SK-N-SH treated with all-trans-retinoic acid at 6 μM for 48 hours (cell line): ENCODE measurements at regions not wholly inside any gene's neighbourhood (a gene's known extent, or its start where the extent isn't known, plus 50 kb on each side); places are given as distances from the start of the nearest gene placed in this dataset.

Experiments used
- ATAC-seq: fragments of 200-7000 bp; cut with Tn5 transposase; 3 replicates; pipeline ENCODE4 v1.9.1; 2020; ENCODE audit warnings: mild to moderate bottlenecking, moderate library complexity
- ARNTL ChIP-seq: fragments of 450-650 bp; formaldehyde crosslinking; IDR thresholded peaks from 2 replicates; pipeline ENCODE4 v1.5.0; 2020; ENCODE audit warnings: low read depth, mild to moderate bottlenecking, moderate library complexity, borderline replicate concordance
- BACH2 ChIP-seq: fragments of 250-450 bp; sonication (Bioruptor Pico); IDR thresholded peaks from 2 replicates; pipeline ENCODE4 v1.9.0; 2021; ENCODE audit warnings: mild to moderate bottlenecking, borderline replicate concordance
- CREB5 ChIP-seq: fragments of 250-450 bp; sonication (Bioruptor Pico); IDR thresholded peaks from 2 replicates; pipeline ENCODE4 v1.5.1; 2020; ENCODE audit warnings: low read depth, mild to moderate bottlenecking, moderate library complexity
- CSDC2 ChIP-seq: fragments of 250-450 bp; sonication (Bioruptor Pico); IDR thresholded peaks from 2 replicates; pipeline ENCODE4 v1.5.0; 2020; ENCODE audit warnings: mild to moderate bottlenecking, moderate library complexity
- CSRNP3 ChIP-seq: fragments of 250-450 bp; sonication (Bioruptor Pico); IDR thresholded peaks from 2 replicates; pipeline ENCODE4 v1.5.1; 2021; ENCODE audit warnings: mild to moderate bottlenecking, moderate library complexity
- ESRRG ChIP-seq: fragments of 250-450 bp; sonication (Bioruptor Pico); IDR thresholded peaks from 2 replicates; pipeline ENCODE4 v1.6.1; 2021; ENCODE audit warnings: mild to moderate bottlenecking
- GLIS3 ChIP-seq: fragments of 250-450 bp; sonication (Bioruptor Pico); IDR thresholded peaks from 2 replicates; pipeline ENCODE4 v1.5.0; 2020; ENCODE audit warnings: mild to moderate bottlenecking, moderate library complexity
- ISL1 ChIP-seq: fragments of 250-450 bp; sonication (Bioruptor Pico); IDR thresholded peaks from 2 replicates; pipeline ENCODE4 v2.1.2; 2022; ENCODE audit warnings: mild to moderate bottlenecking, moderate library complexity
- OSR1 ChIP-seq: fragments of 250-450 bp; sonication (Bioruptor Pico); IDR thresholded peaks from 2 replicates; pipeline ENCODE4 v1.8.0; 2022; ENCODE audit warnings: moderate library complexity, mild to moderate bottlenecking, inconsistent platforms
- PATZ1 ChIP-seq: fragments of 250-450 bp; sonication (Bioruptor Pico); IDR thresholded peaks from 2 replicates; pipeline ENCODE4 v1.8.0; 2020; ENCODE audit warnings: mild to moderate bottlenecking, moderate library complexity, borderline replicate concordance
- PPARA ChIP-seq: fragments of 250-450 bp; sonication (Bioruptor Pico); IDR thresholded peaks from 2 replicates; pipeline ENCODE4 v1.5.0; 2020; ENCODE audit warnings: mild to moderate bottlenecking, borderline replicate concordance
- RARB ChIP-seq: fragments of 250-450 bp; sonication (Bioruptor Pico); IDR thresholded peaks from 2 replicates; pipeline ENCODE4 v1.8.0; 2021; ENCODE audit warnings: mild to moderate bottlenecking, moderate library complexity
- SNAI2 ChIP-seq: fragments of 250-450 bp; sonication (Bioruptor Pico); IDR thresholded peaks from 2 replicates; pipeline ENCODE4 v1.5.0; 2020; ENCODE audit warnings: mild to moderate bottlenecking, moderate library complexity
- TCF4 ChIP-seq: fragments of 250-450 bp; sonication (Bioruptor Pico); IDR thresholded peaks from 2 replicates; pipeline ENCODE4 v1.8.0; 2021; ENCODE audit warnings: mild to moderate bottlenecking, moderate library complexity, borderline replicate concordance
- TOX ChIP-seq: fragments of 250-450 bp; sonication (Bioruptor Pico); IDR thresholded peaks from 2 replicates; pipeline ENCODE4 v1.8.0; 2021; ENCODE audit warnings: mild to moderate bottlenecking, moderate library complexity, borderline replicate concordance
- TSHZ2 ChIP-seq: fragments of 250-450 bp; sonication (Bioruptor Pico); IDR thresholded peaks from 2 replicates; pipeline ENCODE4 v1.5.0; 2020; ENCODE audit warnings: mild to moderate bottlenecking, moderate library complexity
- ZC3H10 ChIP-seq: fragments of 250-450 bp; sonication (Bioruptor Pico); IDR thresholded peaks from 2 replicates; pipeline ENCODE4 v1.5.1; 2021; ENCODE audit warnings: mild to moderate bottlenecking, moderate library complexity
- ZFP3 ChIP-seq: fragments of 250-450 bp; sonication (Bioruptor Pico); IDR thresholded peaks from 2 replicates; pipeline ENCODE4 v1.5.0; 2020; ENCODE audit warnings: mild to moderate bottlenecking, moderate library complexity
- ZFP30 ChIP-seq: fragments of 450-650 bp; formaldehyde crosslinking; IDR thresholded peaks from 2 replicates; pipeline ENCODE4 v1.5.0; 2022; ENCODE audit warnings: mild to moderate bottlenecking, moderate library complexity
- ZNF565 ChIP-seq: fragments of 450-650 bp; formaldehyde crosslinking; conservative IDR thresholded peaks from 2 replicates; pipeline ENCODE4 v1.5.0; 2020; ENCODE audit warnings: low read depth, mild to moderate bottlenecking, moderate library complexity
- ZNF8 ChIP-seq: fragments of 450-650 bp; formaldehyde crosslinking; IDR thresholded peaks from 2 replicates; pipeline ENCODE4 v1.5.0; 2020; ENCODE audit warnings: mild to moderate bottlenecking, moderate library complexity
- TF ChIP-seq, protein P1 (sequence below): fragments of 250-450 bp; sonication (Bioruptor Pico); IDR thresholded peaks from 2 replicates; pipeline ENCODE4 v1.8.0; 2021; ENCODE audit warnings: low read depth, mild to moderate bottlenecking, moderate library complexity, borderline replicate concordance

GRCh38 chr4:189494407-189494806, 446.3 kb upstream of the FRG1 start:
- no peak for ATAC-seq
- TF ChIP-seq ZFP30 (CRISPR knock-in tag), result no peak
- TF ChIP-seq ZC3H10 (CRISPR knock-in tag), result no peak
- TF ChIP-seq ARNTL, result no peak
- no peak for TF ChIP-seq GLIS3
- no peak for TF ChIP-seq TSHZ2 (CRISPR knock-in tag)
- no peak for TF ChIP-seq OSR1 (CRISPR knock-in tag)
- no peak for TF ChIP-seq BACH2 (CRISPR knock-in tag)
- no peak for TF ChIP-seq CREB5 (CRISPR knock-in tag)
- TF ChIP-seq TOX (CRISPR knock-in tag), result no peak
- no peak for TF ChIP-seq CSRNP3
- no peak for TF ChIP-seq SNAI2 (CRISPR knock-in tag)
- no peak for TF ChIP-seq ZNF8 (CRISPR knock-in tag)
- TF ChIP-seq, all 23 proteins: peak for 0

GRCh38 chr4:189497516-189497915, 443.2 kb upstream of the FRG1 start:
- TF ChIP-seq RARB (CRISPR knock-in tag) (no peak), CSDC2 (CRISPR knock-in tag) (no peak), ISL1 (CRISPR knock-in tag) (no peak), ZFP3 (no peak), ZNF8 (CRISPR knock-in tag) (no peak), CREB5 (CRISPR knock-in tag) (no peak), SNAI2 (CRISPR knock-in tag) (no peak), ESRRG (CRISPR knock-in tag) (no peak), ZNF565 (CRISPR knock-in tag) (no peak), OSR1 (CRISPR knock-in tag) (no peak), CSRNP3 (no peak)
- TF ChIP-seq, protein P1, sequence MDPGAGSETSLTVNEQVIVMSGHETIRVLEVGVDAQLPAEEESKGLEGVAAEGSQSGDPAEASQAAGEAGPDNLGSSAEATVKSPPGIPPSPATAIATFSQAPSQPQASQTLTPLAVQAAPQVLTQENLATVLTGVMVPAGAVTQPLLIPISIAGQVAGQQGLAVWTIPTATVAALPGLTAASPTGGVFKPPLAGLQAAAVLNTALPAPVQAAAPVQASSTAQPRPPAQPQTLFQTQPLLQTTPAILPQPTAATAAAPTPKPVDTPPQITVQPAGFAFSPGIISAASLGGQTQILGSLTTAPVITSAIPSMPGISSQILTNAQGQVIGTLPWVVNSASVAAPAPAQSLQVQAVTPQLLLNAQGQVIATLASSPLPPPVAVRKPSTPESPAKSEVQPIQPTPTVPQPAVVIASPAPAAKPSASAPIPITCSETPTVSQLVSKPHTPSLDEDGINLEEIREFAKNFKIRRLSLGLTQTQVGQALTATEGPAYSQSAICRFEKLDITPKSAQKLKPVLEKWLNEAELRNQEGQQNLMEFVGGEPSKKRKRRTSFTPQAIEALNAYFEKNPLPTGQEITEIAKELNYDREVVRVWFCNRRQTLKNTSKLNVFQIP, result no peak

GRCh38 chr4:189497996-189498395, 442.7 kb upstream of the FRG1 start:
- ATAC-seq, result no peak
- TF ChIP-seq PPARA (no peak), CREB5 (CRISPR knock-in tag) (no peak), SNAI2 (CRISPR knock-in tag) (no peak), TSHZ2 (CRISPR knock-in tag) (no peak), PATZ1 (no peak), TCF4 (CRISPR knock-in tag) (no peak)

More at GRCh38 chr4:189497516-189497915, 443.2 kb upstream of the FRG1 start:
- no peak for ATAC-seq
